ENCODE measurements at regions not wholly inside any gene's neighbourhood (a gene's known extent, or its start where the extent isn't known, plus 50 kb on each side); places are given as distances from the start of the nearest gene placed in this dataset.

- Histone ChIP-seq H3K36me3 (no peaks in the 10 kb centered on the region), H3K4me3 (no peak overlapping the region), H3K27me3 (no peaks in the 10 kb centered on the region), H3K4me1 (peaks cover 0 to 19% (median 7%) of the 10 kb centered on the region in 12 donors), H3K27ac (peak overlapping the region in 1 of 12 donors; percentile 28), H3K9me3 (peaks cover 0 to 3% (median 0%) of the 10 kb centered on the region in 12 donors)
- intact Hi-C loops (cut with DNase I), result loop anchor here in 1 of 10 donors (10.0 kb wide), 1 partner anchor 251 kb away; no protein-coding TSS in a partner anchor
- TF ChIP-seq, protein P1, sequence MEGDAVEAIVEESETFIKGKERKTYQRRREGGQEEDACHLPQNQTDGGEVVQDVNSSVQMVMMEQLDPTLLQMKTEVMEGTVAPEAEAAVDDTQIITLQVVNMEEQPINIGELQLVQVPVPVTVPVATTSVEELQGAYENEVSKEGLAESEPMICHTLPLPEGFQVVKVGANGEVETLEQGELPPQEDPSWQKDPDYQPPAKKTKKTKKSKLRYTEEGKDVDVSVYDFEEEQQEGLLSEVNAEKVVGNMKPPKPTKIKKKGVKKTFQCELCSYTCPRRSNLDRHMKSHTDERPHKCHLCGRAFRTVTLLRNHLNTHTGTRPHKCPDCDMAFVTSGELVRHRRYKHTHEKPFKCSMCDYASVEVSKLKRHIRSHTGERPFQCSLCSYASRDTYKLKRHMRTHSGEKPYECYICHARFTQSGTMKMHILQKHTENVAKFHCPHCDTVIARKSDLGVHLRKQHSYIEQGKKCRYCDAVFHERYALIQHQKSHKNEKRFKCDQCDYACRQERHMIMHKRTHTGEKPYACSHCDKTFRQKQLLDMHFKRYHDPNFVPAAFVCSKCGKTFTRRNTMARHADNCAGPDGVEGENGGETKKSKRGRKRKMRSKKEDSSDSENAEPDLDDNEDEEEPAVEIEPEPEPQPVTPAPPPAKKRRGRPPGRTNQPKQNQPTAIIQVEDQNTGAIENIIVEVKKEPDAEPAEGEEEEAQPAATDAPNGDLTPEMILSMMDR (IDR thresholded peaks at IDR 0.05), result no peak
- no peak for TF ChIP-seq POLR2A (IDR thresholded peaks at IDR 0.05)
- ATAC-seq, result no peak
- DNase-seq, result no peak
- WGBS, 4 donors, result 31 to 58% (median 41%) methylated on average over 1 of the region's 1 CpG
These were observed 153.5 kb upstream of the MAF start for GRCh38 chr16:79754081-79754480.

GRCh38 chr16:79753286-79753685, 152.7 kb upstream of the MAF start:
- TF ChIP-seq, protein P1 (IDR thresholded peaks at IDR 0.05), result no peak
- no peak for TF ChIP-seq POLR2A (IDR thresholded peaks at IDR 0.05)
- ATAC-seq, result no peak
- peaks cover 0 to 3% (median 0%) of the 10 kb centered on the region in 12 donors for H3K9me3 ChIP-seq
- no peaks in the 10 kb centered on the region for H3K27me3 ChIP-seq
- no peak overlapping the region for H3K4me3 ChIP-seq
- no peak for DNase-seq
- intact Hi-C loops (cut with DNase I), result loop anchor here in 1 of 10 donors (10.0 kb wide), 1 partner anchor 252 kb away; no protein-coding TSS in a partner anchor
- H3K27ac ChIP-seq, result no peak overlapping the region
- WGBS, 4 donors, result 89 to 98% (median 93%) methylated on average over 2 of the region's 2 CpGs
- H3K36me3 ChIP-seq, result no peaks in the 10 kb centered on the region
- peaks cover 0 to 19% (median 7%) of the 10 kb centered on the region in 12 donors for H3K4me1 ChIP-seq

- Histone ChIP-seq H3K4me1 (peaks cover 0 to 19% (median 7%) of the 10 kb centered on the region in 12 donors), H3K27ac (no peak overlapping the region), H3K36me3 (no peaks in the 10 kb centered on the region), H3K4me3 (no peak overlapping the region), H3K27me3 (no peaks in the 10 kb centered on the region), H3K9me3 (peaks cover 0 to 3% (median 0%) of the 10 kb centered on the region in 12 donors)
- intact Hi-C loops (cut with DNase I), result loop anchor here in 1 of 10 donors (10.0 kb wide), 1 partner anchor 252 kb away; no protein-coding TSS in a partner anchor
- WGBS, 4 donors, result 86 to 93% (median 88%) methylated on average over 2 of the region's 2 CpGs
- DNase-seq (no peak), ATAC-seq (no peak)
- TF ChIP-seq, protein P1 (IDR thresholded peaks at IDR 0.05), result no peak
- TF ChIP-seq POLR2A (IDR thresholded peaks at IDR 0.05), result no peak
These were observed 151.9 kb upstream of the MAF start for GRCh38 chr16:79752396-79752795.

- H3K4me3 ChIP-seq, result no peak overlapping the region
- H3K27me3 ChIP-seq, result no peaks in the 10 kb centered on the region
- no peak overlapping the region for H3K27ac ChIP-seq
- H3K4me1 ChIP-seq, result peaks cover 0 to 19% (median 7%) of the 10 kb centered on the region in 12 donors
- peaks cover 0 to 3% (median 0%) of the 10 kb centered on the region in 12 donors for H3K9me3 ChIP-seq
- DNase-seq (peak in 4 of 5 donors; percentile 42 to 62 (median 50)), ATAC-seq (peak; percentile 47 to 83 (median 76))
- WGBS, 4 donors, result 63 to 73% (median 69%) methylated on average over 4 of the region's 4 CpGs
- H3K36me3 ChIP-seq, result no peaks in the 10 kb centered on the region
- intact Hi-C loops (cut with DNase I), result loop anchor here in 1 of 10 donors (10.0 kb wide), 1 partner anchor 253 kb away; no protein-coding TSS in a partner anchor
- no peak for TF ChIP-seq POLR2A (IDR thresholded peaks at IDR 0.05)
- TF ChIP-seq, protein P1 (IDR thresholded peaks at IDR 0.05), result no peak
These were observed 151.1 kb upstream of the MAF start for GRCh38 chr16:79751471-79752184.
